HG02852 (cell line): ENCODE measurements at regions not wholly inside any gene's neighbourhood (a gene's known extent, or its start where the extent isn't known, plus 50 kb on each side); places are given as distances from the start of the nearest gene placed in this dataset.

Source experiments
- ATAC-seq: cut with Tn5 transposase; IDR thresholded peaks from one replicate; pipeline ENCODE4 v1.9.1; 2021; ENCODE audit warnings: mild to moderate bottlenecking, moderate library complexity; ENCODE audit not compliant: unreplicated experiment

- no peak for ATAC-seq
Observed at GRCh38 chr22:48371391-48371790, 1456.3 kb downstream of the BRD1 start.

- no peak for ATAC-seq
Observed at GRCh38 chr22:48370508-48371325, 1457.0 kb downstream of the BRD1 start.

GRCh38 chr22:48369789-48370507 is 1457.7 kb downstream of the BRD1 start:
- no peak for ATAC-seq

GRCh38 chr22:48368975-48369525 is 1458.6 kb downstream of the BRD1 start:
- no peak for ATAC-seq

- no peak for ATAC-seq
Observed at GRCh38 chr22:48367731-48368130, 1459.9 kb downstream of the BRD1 start.

GRCh38 chr22:48366591-48366990 is 1461.1 kb downstream of the BRD1 start:
- ATAC-seq: no peak

GRCh38 chr22:48366056-48366455 is 1461.6 kb downstream of the BRD1 start:
- ATAC-seq: no peak

- no peak for ATAC-seq
Observed at GRCh38 chr22:48365386-48365785, 1462.3 kb downstream of the BRD1 start.

- no peak for ATAC-seq
Observed at GRCh38 chr22:48362721-48363404, 1464.8 kb downstream of the BRD1 start.

- ATAC-seq: no peak
Observed at GRCh38 chr22:48361099-48361639, 1466.5 kb downstream of the BRD1 start.

GRCh38 chr22:48359613-48359965 is 1468.1 kb downstream of the BRD1 start:
- no peak for ATAC-seq

- no peak for ATAC-seq
Observed at GRCh38 chr22:48358886-48359612, 1468.6 kb downstream of the BRD1 start.

GRCh38 chr22:48357961-48358360 is 1469.7 kb downstream of the BRD1 start:
- ATAC-seq: no peak

- no peak for ATAC-seq
Observed at GRCh38 chr22:48357196-48357595, 1470.5 kb downstream of the BRD1 start.

- ATAC-seq: no peak
Observed at GRCh38 chr22:48356731-48357130, 1470.9 kb downstream of the BRD1 start.

GRCh38 chr22:48354096-48354495 is 1473.6 kb downstream of the BRD1 start:
- no peak for ATAC-seq

GRCh38 chr22:48353116-48353947 is 1474.3 kb downstream of the BRD1 start:
- no peak for ATAC-seq

GRCh38 chr22:48352086-48352911 is 1475.4 kb downstream of the BRD1 start:
- ATAC-seq: no peak
